ENCODE measurements at regions not wholly inside any gene's neighbourhood (a gene's known extent, or its start where the extent isn't known, plus 50 kb on each side); places are given as distances from the start of the nearest gene placed in this dataset.

- no peak for ATAC-seq
- no peak for TF ChIP-seq CSDC2 (CRISPR knock-in tag; IDR thresholded peaks at IDR 0.05)
- TF ChIP-seq PPARA (CRISPR knock-in tag; IDR thresholded peaks at IDR 0.05; ENCODE audit: borderline replicate concordance), result no peak
- no peak for TF ChIP-seq GLIS3 (CRISPR knock-in tag; IDR thresholded peaks at IDR 0.05)
- no peak for TF ChIP-seq CREB5 (CRISPR knock-in tag; IDR thresholded peaks at IDR 0.05; ENCODE audit: low read depth)
- no peak for TF ChIP-seq POU6F1 (CRISPR knock-in tag; IDR thresholded peaks at IDR 0.05; ENCODE audit: borderline replicate concordance, low read depth)
- TF ChIP-seq TOX (CRISPR knock-in tag; IDR thresholded peaks at IDR 0.05; ENCODE audit: borderline replicate concordance), result no peak
- TF ChIP-seq TSHZ2 (CRISPR knock-in tag; IDR thresholded peaks at IDR 0.05), result no peak
- TF ChIP-seq SNAI2 (CRISPR knock-in tag; IDR thresholded peaks at IDR 0.05), result no peak
Observed at GRCh38 chr6:163774485-163774884, 360.0 kb downstream of the QKI start.

- ATAC-seq, result no peak
- TF ChIP-seq PPARA (CRISPR knock-in tag; IDR thresholded peaks at IDR 0.05; ENCODE audit: borderline replicate concordance) (no peak), ESRRG (CRISPR knock-in tag; IDR thresholded peaks at IDR 0.05) (no peak), TSHZ2 (CRISPR knock-in tag; IDR thresholded peaks at IDR 0.05) (no peak), RARB (CRISPR knock-in tag; IDR thresholded peaks at IDR 0.05) (no peak), ZNF8 (CRISPR knock-in tag; IDR thresholded peaks at IDR 0.05) (no peak), TOX (CRISPR knock-in tag; IDR thresholded peaks at IDR 0.05; ENCODE audit: borderline replicate concordance) (no peak), POU6F1 (CRISPR knock-in tag; IDR thresholded peaks at IDR 0.05; ENCODE audit: borderline replicate concordance, low read depth) (no peak), BACH2 (CRISPR knock-in tag; IDR thresholded peaks at IDR 0.05; ENCODE audit: borderline replicate concordance) (no peak), ZFP3 (CRISPR knock-in tag; IDR thresholded peaks at IDR 0.05) (no peak), ARNTL (CRISPR knock-in tag; IDR thresholded peaks at IDR 0.05; ENCODE audit: borderline replicate concordance, low read depth) (no peak), ZC3H10 (CRISPR knock-in tag; IDR thresholded peaks at IDR 0.05) (no peak), OSR1 (CRISPR knock-in tag; IDR thresholded peaks at IDR 0.05) (no peak), ZNF70 (CRISPR knock-in tag; IDR thresholded peaks at IDR 0.05) (no peak), ISL1 (CRISPR knock-in tag; IDR thresholded peaks at IDR 0.05) (no peak)
Observed at GRCh38 chr6:163773646-163774045, 359.1 kb downstream of the QKI start.

GRCh38 chr6:163772701-163773100 is 358.2 kb downstream of the QKI start:
- ATAC-seq, result no peak
- TF ChIP-seq ZC3H10 (CRISPR knock-in tag; IDR thresholded peaks at IDR 0.05) (no peak), RARB (CRISPR knock-in tag; IDR thresholded peaks at IDR 0.05) (no peak), TOX (CRISPR knock-in tag; IDR thresholded peaks at IDR 0.05; ENCODE audit: borderline replicate concordance) (no peak), CREB5 (CRISPR knock-in tag; IDR thresholded peaks at IDR 0.05; ENCODE audit: low read depth) (no peak), ZNF8 (CRISPR knock-in tag; IDR thresholded peaks at IDR 0.05) (no peak), BACH2 (CRISPR knock-in tag; IDR thresholded peaks at IDR 0.05; ENCODE audit: borderline replicate concordance) (no peak), PATZ1 (CRISPR knock-in tag; IDR thresholded peaks at IDR 0.05; ENCODE audit: borderline replicate concordance) (no peak), OSR1 (CRISPR knock-in tag; IDR thresholded peaks at IDR 0.05) (no peak), CSDC2 (CRISPR knock-in tag; IDR thresholded peaks at IDR 0.05) (no peak)

All from SK-N-SH treated with all-trans-retinoic acid at 6 μM for 48 hours (cell line).